GM12878 (cell line): ENCODE measurements at regions not wholly inside any gene's neighbourhood (a gene's known extent, or its start where the extent isn't known, plus 50 kb on each side); places are given as distances from the start of the nearest gene placed in this dataset.

Experiments
- ATAC-seq: fragments of 200-7000 bp; cut with Tn5 transposase; 3 replicates; pipeline ENCODE4 v1.9.1; 2020; ENCODE audit warnings: mild to moderate bottlenecking, moderate library complexity
- BruUV-seq: library from RNA; stranded (reverse); fragments of 400-500 nt; replicated peaks from 2 replicates; lab custom pipeline; 2021; lab: Mats Ljungman, UMichigan
- CTCF ChIA-PET: fragments of 300-600 bp; sonication (Branson Sonifier 250); formaldehyde crosslinking; extraction: SDS; loops from one replicate; lab custom pipeline; 2021; ENCODE audit warnings: inconsistent platforms; lab: Yijun Ruan, JAX
- POLR2A ChIA-PET: fragments of 350-600 bp; formaldehyde crosslinking; extraction: SDS; loops from one replicate; lab custom pipeline; 2021; ENCODE audit warnings: inconsistent platforms; lab: Charles Lee
- RAD21 ChIA-PET: fragments of 300-600 bp; sonication (Branson Sonifier 250); formaldehyde crosslinking; loops from one replicate; lab custom pipeline; 2023; ENCODE audit warnings: antibody characterized with exemption; ENCODE audit not compliant: unreplicated experiment; lab: Charles Lee
- SMC1A ChIA-PET: fragments of 300-600 bp; sonication (Branson Sonifier 250); formaldehyde crosslinking; loops from one replicate; lab custom pipeline; 2023; ENCODE audit not compliant: unreplicated experiment, uncharacterized antibody; lab: Charles Lee
- DNase-seq: peaks from one replicate; pipeline ENCODE4 v3.0.0-alpha.2; 2011; ENCODE audit warnings: low read depth, low spot score
- FAIRE-seq: peaks from 3 replicates; lab custom pipeline; 2011; peaks lifted over from hg19 to GRCh38; lab: Jason Lieb, UNC
- H2AFZ ChIP-seq: 2 replicates; pipeline ENCODE4 v1.6.0; 2011; ENCODE audit warnings: low read depth, low read length, control low read depth; ENCODE audit not compliant: control insufficient read depth
- H3K27ac ChIP-seq: 2 replicates; pipeline ENCODE4 v1.5.1; 2011; ENCODE audit warnings: control low read depth; ENCODE audit not compliant: control insufficient read depth, insufficient read depth
- H3K27me3 ChIP-seq, 2 experiments: replicated peaks in 1 of 2; 2 replicates each; pipeline versions ENCODE4 v1.6.0 to v1.6.1; 2011; ENCODE audit warnings: low read length in 1 of 2; ENCODE audit not compliant: control insufficient read depth in 2 of 2, insufficient read depth in 2 of 2
- H3K36me3 ChIP-seq, 2 experiments: 2 replicates each; pipeline ENCODE4 v1.5.1; 2011; ENCODE audit warnings: low read length in 1 of 2; ENCODE audit not compliant: control insufficient read depth in 2 of 2, insufficient read depth in 2 of 2
- H3K4me1 ChIP-seq: 2 replicates; pipeline ENCODE4 v1.6.1; 2011; ENCODE audit warnings: mild to moderate bottlenecking, low read length, moderate library complexity, mixed read lengths; ENCODE audit not compliant: control insufficient read depth, insufficient read depth
- H3K4me2 ChIP-seq: 2 replicates; pipeline ENCODE4 v1.6.0; 2011; ENCODE audit warnings: control low read depth; ENCODE audit not compliant: control insufficient read depth, insufficient read depth
- H3K4me3 ChIP-seq: fragments of 200-600 bp; sonication (generic); 2 replicates; pipeline ENCODE4 v1.5.1; 2016
- H3K79me2 ChIP-seq: 2 replicates; pipeline ENCODE4 v1.6.0; 2011; ENCODE audit warnings: low read length; ENCODE audit not compliant: control insufficient read depth, insufficient read depth
- H3K9ac ChIP-seq: 2 replicates; pipeline ENCODE4 v1.8.0; 2011; ENCODE audit warnings: low read length, control low read depth, mixed read lengths; ENCODE audit not compliant: control insufficient read depth, insufficient read depth
- H3K9me3 ChIP-seq: replicated peaks from 3 replicates; pipeline ENCODE4 v1.5.1; 2011; ENCODE audit warnings: mild to moderate bottlenecking, low read length; ENCODE audit not compliant: control insufficient read depth, insufficient read depth
- H4K20me1 ChIP-seq: 2 replicates; pipeline ENCODE4 v1.6.0; 2011; ENCODE audit not compliant: control insufficient read depth, insufficient read depth
- ATF7 ChIP-seq: fragments of 450-650 bp; IDR thresholded peaks from 2 replicates; pipeline ENCODE4 v1.6.1; 2016; ENCODE audit warnings: low read depth, mild to moderate bottlenecking
- BHLHE40 ChIP-seq, 2 experiments: fragments of 450-650 bp in 1 of 2; IDR thresholded peaks; 2 replicates each; pipeline ENCODE4 v1.6.1; 2011 to 2017; ENCODE audit warnings: low read depth in 2 of 2, borderline replicate concordance in 1 of 2, improper control_type of control experiment in 1 of 2, low read length in 1 of 2, mild to moderate bottlenecking in 1 of 2
- CBX3 ChIP-seq: fragments of 200-600 bp; sonication (generic); IDR thresholded peaks from 2 replicates; pipeline ENCODE4 v1.6.1; 2016; ENCODE audit warnings: low read depth, borderline replicate concordance
- CHD1 ChIP-seq: IDR thresholded peaks from 2 replicates; pipeline ENCODE4 v1.6.1; 2012; ENCODE audit warnings: low read depth, low read length, improper control_type of control experiment
- MLLT1 ChIP-seq: fragments of 450-650 bp; IDR thresholded peaks from 2 replicates; pipeline ENCODE4 v1.6.1; 2016; ENCODE audit warnings: mild to moderate bottlenecking
- MXI1 ChIP-seq: fragments of 150-350 bp; IDR thresholded peaks from 2 replicates; pipeline ENCODE4 v1.6.1; 2011; ENCODE audit warnings: low read depth, mild to moderate bottlenecking, inconsistent platforms, low read length, improper control_type of control experiment
- MYB ChIP-seq: fragments of 150-350 bp; IDR thresholded peaks from 2 replicates; pipeline ENCODE4 v1.6.1; 2014; ENCODE audit warnings: mild to moderate bottlenecking, low read depth, low read length, borderline replicate concordance
- NFYB ChIP-seq: IDR thresholded peaks from 2 replicates; pipeline ENCODE4 v1.6.1; 2011; ENCODE audit warnings: low read depth, mild to moderate bottlenecking, low read length, improper control_type of control experiment, moderate library complexity; ENCODE audit not compliant: insufficient read depth
- ZBTB4 ChIP-seq: fragments of 450-650 bp; formaldehyde crosslinking; IDR thresholded peaks from 2 replicates; pipeline ENCODE4 v1.4.0; 2022; ENCODE audit warnings: mild to moderate bottlenecking, moderate library complexity
- ZNF622 ChIP-seq: fragments of 450-650 bp; IDR thresholded peaks from 2 replicates; pipeline ENCODE4 v1.6.1; 2017; ENCODE audit warnings: mild to moderate bottlenecking, inconsistent platforms
- in situ Hi-C: fragments of 300-500 bp; cut with MboI; formaldehyde crosslinking; loops from 9 replicates; pipeline ENCODE4 v1.14.3; 2018; ENCODE audit warnings: mixed read lengths
- intact Hi-C: fragments of 100-400 bp; cut with micrococcal nuclease; formaldehyde crosslinking; loops from one replicate; pipeline ENCODE4 v1.14.2; 2022; ENCODE audit not compliant: unreplicated experiment

- TF ChIP-seq ZBTB4 (CRISPR knock-in tag) = no peak
- TF ChIP-seq, all 136 proteins: peak for 0
These were observed 126.3 kb upstream of the ATP1B1 start (continued) for GRCh38 chr1:168980180-168980579.

- SMC1A ChIA-PET = interaction anchor here (1.0 to 1.5 kb wide), 6 partner anchors 10 to 131 kb away, joined by 3 to 8 read pairs (median 4); no protein-coding TSS in a partner anchor
- POLR2A ChIA-PET = interaction anchor here (1.4 kb wide), 1 partner anchor 9 kb away, joined by 4 read pairs; no protein-coding TSS in a partner anchor
- no peak for DNase-seq
- ATAC-seq = no peak
- Histone ChIP-seq H2AFZ (no peak overlapping the region), H3K79me2 (no peaks in the 10 kb centered on the region), H3K36me3 (no peaks in the 10 kb centered on the region), H3K9ac (no peak overlapping the region), H3K9me3 (no peaks in the 10 kb centered on the region; the same call in 2 of the 3 replicates), H3K27me3 (no peaks in the 10 kb centered on the region; a peak in 1 of 4 replicates), H3K4me1 (no peaks in the 10 kb centered on the region), H4K20me1 (no peaks in the 10 kb centered on the region), H3K4me3 (no peak overlapping the region), H3K4me2 (no peak overlapping the region), H3K27ac (no peak overlapping the region)
- FAIRE-seq = no peak
- CTCF ChIA-PET = interaction anchor here (0.9 to 1.0 kb wide), 2 partner anchors 11 to 344 kb away, joined by 3 to 4 read pairs; no protein-coding TSS in a partner anchor
- intact Hi-C loops = no loop called here
- BruUV-seq = no TSS peak
- TF ChIP-seq NFYB (no peak), ATF7 (no peak), CBX3 (no peak), BHLHE40 (IDR thresholded peaks at IDR 0.05; ENCODE audit: borderline replicate concordance in 1 of 2, low read depth in 2 of 2, low read length in 1 of 2) (no peak), MLLT1 (no peak), ZNF622 (no peak), MYB (no peak), CHD1 (no peak), ZBTB4 (CRISPR knock-in tag) (no peak), MXI1 (no peak)
- RAD21 ChIA-PET = interaction anchor here (1.2 kb wide), 1 partner anchor 11 kb away, joined by 3 read pairs; no protein-coding TSS in a partner anchor
- in situ Hi-C loops = no loop called here
These were observed 125.8 kb upstream of the ATP1B1 start for GRCh38 chr1:168980656-168981055.
